ENCODE measurements at regions not wholly inside any gene's neighbourhood (a gene's known extent, or its start where the extent isn't known, plus 50 kb on each side); places are given as distances from the start of the nearest gene placed in this dataset.
A peak's percentile ranks its signal among the peaks of the same experiment; 100 is the strongest.

- no peaks in the 10 kb centered on the region for H3K9me3 ChIP-seq
- H3K36me3 ChIP-seq, result peaks cover 0 to 17% (median 4%) of the 10 kb centered on the region in 4 donors
- intact Hi-C loops (cut with DNase I), result loop anchor here (10.0 kb wide), 1 partner anchor 623 kb away; no protein-coding TSS in a partner anchor
- TF ChIP-seq CTCF (IDR thresholded peaks at IDR 0.05) (no peak), POLR2AphosphoS5 (IDR thresholded peaks at IDR 0.05) (no peak), POLR2A (IDR thresholded peaks at IDR 0.05) (no peak), EP300 (IDR thresholded peaks at IDR 0.05) (no peak)
- H3K4me3 ChIP-seq, result no peak overlapping the region
- WGBS, 2 donors, result 51 to 76% methylated on average over 3 of the region's 3 CpGs
- DNase-seq, result no peak
- peak overlapping the region in 2 of 4 donors; percentile 47 to 56 for H3K27ac ChIP-seq
- no peaks in the 10 kb centered on the region for H3K27me3 ChIP-seq
- peaks cover 0 to 69% (median 53%) of the 10 kb centered on the region in 4 donors for H3K4me1 ChIP-seq
Observed at GRCh38 chr3:159887911-159888310, 100.7 kb upstream of the IL12A start.

- Histone ChIP-seq H3K4me1 (peaks cover 0 to 52% (median 32%) of the 10 kb centered on the region in 4 donors), H3K9me3 (no peaks in the 10 kb centered on the region), H3K27me3 (no peaks in the 10 kb centered on the region), H3K4me3 (no peak overlapping the region), H3K36me3 (peaks cover 0 to 61% (median 4%) of the 10 kb centered on the region in 4 donors), H3K27ac (peak overlapping the region in 2 of 4 donors; percentile 9 to 26)
- WGBS, 2 donors, result 85 to 87% methylated on average over 2 of the region's 2 CpGs
- intact Hi-C loops (cut with DNase I), result no loop called here
- TF ChIP-seq POLR2A (IDR thresholded peaks at IDR 0.05), result no peak
- no peak for TF ChIP-seq EP300 (IDR thresholded peaks at IDR 0.05)
- DNase-seq, result no peak
Observed at GRCh38 chr3:159892171-159892795, 96.4 kb upstream of the IL12A start.

- Histone ChIP-seq H3K27ac (peak overlapping the region in 1 of 4 donors; percentile 26), H3K4me3 (no peak overlapping the region), H3K36me3 (peaks cover 0 to 66% (median 4%) of the 10 kb centered on the region in 4 donors), H3K9me3 (no peaks in the 10 kb centered on the region), H3K27me3 (no peaks in the 10 kb centered on the region), H3K4me1 (peaks cover 0 to 52% (median 30%) of the 10 kb centered on the region in 4 donors)
- intact Hi-C loops (cut with DNase I), result no loop called here
- no peak for TF ChIP-seq POLR2A (IDR thresholded peaks at IDR 0.05)
- WGBS, 2 donors, result 95% methylated on average over 1 of the region's 1 CpG
- DNase-seq, result no peak
Observed at GRCh38 chr3:159892801-159893200, 95.8 kb upstream of the IL12A start.

GRCh38 chr3:159894386-159894785, 94.2 kb upstream of the IL12A start:
- H3K4me1 ChIP-seq, result peaks cover 0 to 52% (median 29%) of the 10 kb centered on the region in 4 donors
- H3K27ac ChIP-seq, result no peak overlapping the region
- H3K27me3 ChIP-seq, result no peaks in the 10 kb centered on the region
- 66 to 84% methylated on average over 4 of the region's 4 CpGs for WGBS, 2 donors
- no peak for DNase-seq
- H3K4me3 ChIP-seq, result no peak overlapping the region
- no peak for TF ChIP-seq EP300 (IDR thresholded peaks at IDR 0.05)
- no peak for TF ChIP-seq POLR2AphosphoS5 (IDR thresholded peaks at IDR 0.05)
- no peak for TF ChIP-seq POLR2A (IDR thresholded peaks at IDR 0.05)
- no peak for TF ChIP-seq CTCF (IDR thresholded peaks at IDR 0.05)
- H3K36me3 ChIP-seq, result peaks cover 0 to 63% (median 4%) of the 10 kb centered on the region in 4 donors
- H3K9me3 ChIP-seq, result no peaks in the 10 kb centered on the region
- intact Hi-C loops (cut with DNase I), result no loop called here

GRCh38 chr3:159895430-159895829, 93.2 kb upstream of the IL12A start:
- no peak overlapping the region for H3K4me3 ChIP-seq
- H3K36me3 ChIP-seq, result peaks cover 0 to 63% (median 4%) of the 10 kb centered on the region in 4 donors
- TF ChIP-seq CTCF (IDR thresholded peaks at IDR 0.05), result no peak
- no peak for TF ChIP-seq POLR2A (IDR thresholded peaks at IDR 0.05)
- TF ChIP-seq POLR2AphosphoS5 (IDR thresholded peaks at IDR 0.05), result no peak
- no peak for TF ChIP-seq EP300 (IDR thresholded peaks at IDR 0.05)
- no peak for DNase-seq
- intact Hi-C loops (cut with DNase I), result no loop called here
- no peaks in the 10 kb centered on the region for H3K9me3 ChIP-seq
- H3K27ac ChIP-seq, result no peak overlapping the region
- no peaks in the 10 kb centered on the region for H3K27me3 ChIP-seq
- WGBS, 2 donors, result 89 to 91% methylated on average over 2 of the region's 2 CpGs
- peaks cover 0 to 52% (median 29%) of the 10 kb centered on the region in 4 donors for H3K4me1 ChIP-seq
